GM21423 (cell line): ENCODE measurements at regions not wholly inside any gene's neighbourhood (a gene's known extent, or its start where the extent isn't known, plus 50 kb on each side); places are given as distances from the start of the nearest gene placed in this dataset.
"Not testable (repeated sequence)": the region's sequence is repeated elsewhere in the genome, so short reads cannot be mapped to it uniquely, and the experiment has no call there.

Experiments used
- ATAC-seq: cut with Tn5 transposase; IDR thresholded peaks from one replicate; pipeline ENCODE4 v1.9.1; 2021; ENCODE audit warnings: mild to moderate bottlenecking, moderate library complexity; ENCODE audit not compliant: unreplicated experiment

- ATAC-seq: no peak
Observed at GRCh38 chr11:29095821-29096220, 921.0 kb downstream of the KCNA4 start.

GRCh38 chr11:29093416-29094120, 923.3 kb downstream of the KCNA4 start:
- ATAC-seq: no peak

GRCh38 chr11:29087200-29087812, 929.5 kb downstream of the KCNA4 start:
- ATAC-seq: no peak

GRCh38 chr11:29075726-29076125, 941.1 kb downstream of the KCNA4 start:
- ATAC-seq: no peak

GRCh38 chr11:29063630-29064361, 953.0 kb downstream of the KCNA4 start:
- no peak for ATAC-seq

- ATAC-seq: no peak
Observed at GRCh38 chr11:29061452-29061851, 953.3 kb downstream of the METTL15 start.

- ATAC-seq: not testable (repeated sequence)
Observed at GRCh38 chr11:29056487-29056886, 948.3 kb downstream of the METTL15 start.

- ATAC-seq: no peak
Observed at GRCh38 chr11:29051935-29052334, 943.7 kb downstream of the METTL15 start.

- ATAC-seq: not testable (repeated sequence)
Observed at GRCh38 chr11:29050962-29051361, 942.8 kb downstream of the METTL15 start.

- no peak for ATAC-seq
Observed at GRCh38 chr11:29040489-29040888, 932.3 kb downstream of the METTL15 start.

- ATAC-seq: no peak
Observed at GRCh38 chr11:29032384-29033149, 924.4 kb downstream of the METTL15 start.

- no peak for ATAC-seq
Observed at GRCh38 chr11:29029452-29029851, 921.3 kb downstream of the METTL15 start.

- no peak for ATAC-seq
Observed at GRCh38 chr11:29027436-29027835, 919.2 kb downstream of the METTL15 start.

GRCh38 chr11:29026286-29026685, 918.1 kb downstream of the METTL15 start:
- no peak for ATAC-seq

GRCh38 chr11:29025001-29025400, 916.8 kb downstream of the METTL15 start:
- ATAC-seq: no peak

GRCh38 chr11:29024386-29024785, 916.2 kb downstream of the METTL15 start:
- no peak for ATAC-seq

GRCh38 chr11:29023761-29024160, 915.6 kb downstream of the METTL15 start:
- no peak for ATAC-seq

- no peak for ATAC-seq
Observed at GRCh38 chr11:29022676-29023075, 914.5 kb downstream of the METTL15 start.

GRCh38 chr11:29019960-29020683, 911.9 kb downstream of the METTL15 start:
- no peak for ATAC-seq

GRCh38 chr11:29018631-29019030, 910.4 kb downstream of the METTL15 start:
- no peak for ATAC-seq

GRCh38 chr11:29017941-29018340, 909.8 kb downstream of the METTL15 start:
- no peak for ATAC-seq
